ENCODE measurements at regions not wholly inside any gene's neighbourhood (a gene's known extent, or its start where the extent isn't known, plus 50 kb on each side); places are given as distances from the start of the nearest gene placed in this dataset.

DNA sequence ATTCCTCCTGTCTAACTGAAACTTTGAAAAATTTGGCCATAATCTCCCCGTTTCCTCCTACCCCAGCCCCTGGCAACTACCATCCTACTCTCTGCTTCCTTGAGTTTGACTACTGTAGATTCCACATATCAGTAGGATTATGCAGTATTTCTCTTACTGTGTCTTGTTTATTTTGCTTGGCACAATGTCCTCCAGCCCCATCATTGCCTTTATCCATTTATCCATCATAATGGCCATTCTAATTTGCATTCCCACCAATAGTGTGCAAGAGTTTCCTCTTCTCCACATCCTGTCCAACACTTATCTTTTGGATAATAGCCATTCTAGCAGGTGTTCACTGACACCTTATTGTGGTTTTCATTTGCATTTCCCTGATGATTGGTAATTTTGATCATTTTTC, 202.3 kb downstream of the THBS2 start:
- TF ChIP-seq, protein P1, sequence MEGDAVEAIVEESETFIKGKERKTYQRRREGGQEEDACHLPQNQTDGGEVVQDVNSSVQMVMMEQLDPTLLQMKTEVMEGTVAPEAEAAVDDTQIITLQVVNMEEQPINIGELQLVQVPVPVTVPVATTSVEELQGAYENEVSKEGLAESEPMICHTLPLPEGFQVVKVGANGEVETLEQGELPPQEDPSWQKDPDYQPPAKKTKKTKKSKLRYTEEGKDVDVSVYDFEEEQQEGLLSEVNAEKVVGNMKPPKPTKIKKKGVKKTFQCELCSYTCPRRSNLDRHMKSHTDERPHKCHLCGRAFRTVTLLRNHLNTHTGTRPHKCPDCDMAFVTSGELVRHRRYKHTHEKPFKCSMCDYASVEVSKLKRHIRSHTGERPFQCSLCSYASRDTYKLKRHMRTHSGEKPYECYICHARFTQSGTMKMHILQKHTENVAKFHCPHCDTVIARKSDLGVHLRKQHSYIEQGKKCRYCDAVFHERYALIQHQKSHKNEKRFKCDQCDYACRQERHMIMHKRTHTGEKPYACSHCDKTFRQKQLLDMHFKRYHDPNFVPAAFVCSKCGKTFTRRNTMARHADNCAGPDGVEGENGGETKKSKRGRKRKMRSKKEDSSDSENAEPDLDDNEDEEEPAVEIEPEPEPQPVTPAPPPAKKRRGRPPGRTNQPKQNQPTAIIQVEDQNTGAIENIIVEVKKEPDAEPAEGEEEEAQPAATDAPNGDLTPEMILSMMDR (IDR thresholded peaks at IDR 0.05; ENCODE audit: unreplicated experiment): no peak
- Mint-ChIP-seq H3K27ac (no peak overlapping the region), H3K27me3 (ENCODE audit: low read depth) (peaks cover 7% of the 10 kb centered on the region), H3K9me3 (peaks cover 22% of the 10 kb centered on the region), H3K4me1 (no peaks in the 10 kb centered on the region), H3K4me3 (no peak overlapping the region), H3K36me3 (no peaks in the 10 kb centered on the region)
- DNase-seq (ENCODE audit: low spot score in 2 of 2, unreplicated experiment in 2 of 2): no peak

DNA sequence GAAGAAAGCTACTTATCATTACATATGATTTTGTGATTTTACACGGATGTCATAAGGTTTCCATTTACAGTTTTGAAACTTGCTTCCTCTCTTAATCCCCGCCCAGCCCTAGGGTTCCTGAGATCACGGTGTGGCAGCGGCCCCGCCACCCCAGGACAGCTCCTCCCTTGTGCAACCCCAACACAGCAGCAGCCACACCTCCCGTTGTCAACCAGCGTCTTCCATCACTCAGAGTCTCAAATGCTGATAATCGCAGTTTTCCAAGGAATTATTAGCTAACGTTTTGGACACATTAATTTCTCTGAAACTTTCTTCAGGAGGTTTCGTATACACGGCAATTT, 204.8 kb downstream of the THBS2 start:
- Mint-ChIP-seq H3K4me3 (no peak overlapping the region), H3K36me3 (no peaks in the 10 kb centered on the region), H3K27ac (no peak overlapping the region), H3K4me1 (no peaks in the 10 kb centered on the region), H3K9me3 (peaks cover 6% of the 10 kb centered on the region), H3K27me3 (ENCODE audit: low read depth) (peaks cover 11% of the 10 kb centered on the region)
- TF ChIP-seq, protein P1 (IDR thresholded peaks at IDR 0.05; ENCODE audit: unreplicated experiment): no peak
- no peak for DNase-seq (ENCODE audit: low spot score in 2 of 2, unreplicated experiment in 2 of 2)

DNA sequence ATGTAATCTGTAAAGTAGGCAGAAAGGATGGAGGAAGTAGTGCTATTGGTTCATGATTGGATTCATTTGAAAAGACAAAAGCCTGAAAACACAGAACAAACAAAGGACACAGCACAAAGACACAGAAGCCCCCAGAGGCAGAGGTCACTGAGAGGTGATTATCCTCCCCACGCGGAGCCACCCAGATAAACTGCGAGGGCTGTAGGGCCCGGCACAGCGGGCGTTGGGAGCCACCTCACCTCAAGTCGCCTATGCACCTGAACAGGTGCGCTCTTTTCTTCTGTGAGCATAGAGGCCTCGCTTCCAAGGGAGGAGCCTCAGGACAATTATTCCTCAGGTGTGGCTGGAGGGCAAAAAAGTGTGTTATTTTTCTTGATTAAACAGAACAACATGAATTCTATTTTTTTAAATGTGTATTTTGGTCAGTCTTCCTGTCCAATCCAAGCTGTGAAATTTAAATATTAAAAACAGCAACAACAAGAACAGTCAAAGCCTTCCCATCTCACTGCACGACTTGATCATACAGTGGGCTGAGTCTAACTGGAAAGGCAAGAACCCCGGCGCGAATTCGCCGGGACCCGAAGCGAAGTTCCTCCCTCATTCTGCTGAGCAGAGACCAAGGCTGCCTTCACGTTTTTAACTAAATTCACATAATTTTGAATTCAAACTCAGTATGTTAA, 205.3 kb downstream of the THBS2 start:
- Mint-ChIP-seq H3K9me3 (peaks cover 2% of the 10 kb centered on the region), H3K4me1 (no peaks in the 10 kb centered on the region), H3K4me3 (no peak overlapping the region), H3K27ac (no peak overlapping the region), H3K27me3 (ENCODE audit: low read depth) (peaks cover 11% of the 10 kb centered on the region), H3K36me3 (no peaks in the 10 kb centered on the region)
- TF ChIP-seq, protein P1 (IDR thresholded peaks at IDR 0.05; ENCODE audit: unreplicated experiment): no peak
- DNase-seq (ENCODE audit: low spot score in 2 of 2, unreplicated experiment in 2 of 2): no peak

DNA sequence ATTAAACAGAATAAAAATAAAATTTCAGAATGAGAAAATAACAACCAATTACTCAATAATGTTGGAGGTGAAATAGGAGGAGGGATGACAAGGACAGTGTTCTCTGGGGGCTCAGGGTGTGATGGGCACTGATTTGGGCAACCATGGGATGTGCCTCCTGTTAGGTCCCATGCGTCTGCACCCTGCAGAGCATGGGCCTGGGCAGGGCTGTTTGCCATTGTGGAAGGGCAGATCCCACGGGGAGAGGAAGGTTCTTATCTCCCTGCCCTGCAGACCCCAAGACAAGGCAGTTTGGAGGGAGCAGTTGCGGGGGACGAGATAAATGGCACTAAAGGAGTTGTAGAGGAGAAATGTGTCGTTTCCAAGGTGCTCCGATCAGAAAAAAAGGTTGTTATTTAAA, 206.3 kb downstream of the THBS2 start:
- H3K9me3 Mint-ChIP-seq: no peaks in the 10 kb centered on the region
- no peaks in the 10 kb centered on the region for H3K36me3 Mint-ChIP-seq
- H3K4me3 Mint-ChIP-seq: no peak overlapping the region
- TF ChIP-seq, protein P1 (IDR thresholded peaks at IDR 0.05; ENCODE audit: unreplicated experiment): no peak
- no peak overlapping the region for H3K27ac Mint-ChIP-seq
- peaks cover 11% of the 10 kb centered on the region for H3K27me3 Mint-ChIP-seq (ENCODE audit: low read depth)
- no peak for DNase-seq (ENCODE audit: low spot score in 2 of 2, unreplicated experiment in 2 of 2)
- H3K4me1 Mint-ChIP-seq: no peaks in the 10 kb centered on the region

DNA sequence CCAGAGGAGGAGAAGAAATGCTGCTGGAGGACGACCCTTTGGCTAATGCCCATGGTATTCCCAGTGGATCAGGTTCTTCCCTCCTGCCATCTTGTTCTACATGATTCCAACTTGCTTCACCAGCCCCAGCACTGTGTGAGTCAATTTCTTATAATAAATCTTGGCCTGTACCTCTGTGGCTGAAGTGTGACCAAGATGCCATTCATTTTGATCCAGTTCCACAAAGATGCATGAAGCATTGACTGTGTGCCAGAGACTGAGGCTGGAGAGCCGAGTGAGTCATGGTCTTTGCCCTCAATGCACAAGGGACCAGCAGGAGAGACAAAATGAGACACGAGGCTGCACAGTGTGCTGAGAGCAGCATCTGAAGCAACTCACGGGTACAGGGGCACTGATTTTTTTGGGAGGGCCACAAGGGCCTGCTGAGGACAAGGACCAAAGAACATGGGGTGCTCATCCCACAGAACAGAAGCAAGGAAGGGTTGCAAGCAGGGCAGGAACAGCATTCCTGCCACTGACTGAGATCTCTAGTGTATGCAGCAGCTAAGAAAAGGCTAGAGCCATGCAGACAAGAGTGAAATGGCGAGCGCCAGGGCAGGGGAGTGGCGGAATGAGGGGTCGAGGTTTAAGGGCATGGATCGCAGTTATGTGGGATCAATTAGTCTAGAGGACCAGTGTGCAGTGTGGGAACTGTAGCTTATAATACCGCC, 207.0 kb downstream of the THBS2 start:
- TF ChIP-seq, protein P1 (IDR thresholded peaks at IDR 0.05; ENCODE audit: unreplicated experiment): no peak
- peaks cover 13% of the 10 kb centered on the region for H3K27me3 Mint-ChIP-seq (ENCODE audit: low read depth)
- no peaks in the 10 kb centered on the region for H3K36me3 Mint-ChIP-seq
- no peak overlapping the region for H3K4me3 Mint-ChIP-seq
- H3K4me1 Mint-ChIP-seq: no peaks in the 10 kb centered on the region
- DNase-seq (ENCODE audit: low spot score in 2 of 2, unreplicated experiment in 2 of 2): no peak
- H3K27ac Mint-ChIP-seq: no peak overlapping the region
- no peaks in the 10 kb centered on the region for H3K9me3 Mint-ChIP-seq
